Testis (tissue), 2 donors: ENCODE measurements at regions not wholly inside any gene's neighbourhood (a gene's known extent, or its start where the extent isn't known, plus 50 kb on each side); places are given as distances from the start of the nearest gene placed in this dataset.

Experiments used
- DNase-seq: peaks from one replicate; pipeline ENCODE4 v3.0.0-alpha.2; 2019
- H3K27ac ChIP-seq, 2 donors: fragments of 200-600 bp; sonication (generic); one replicate each; pipeline ENCODE4 v1.5.1; 2019
- H3K27me3 ChIP-seq: fragments of 200-600 bp; sonication (generic); one replicate; pipeline ENCODE4 v1.5.1; 2019
- H3K36me3 ChIP-seq: fragments of 200-600 bp; sonication (generic); one replicate; pipeline ENCODE4 v1.5.1; 2017; ENCODE audit warnings: low read depth; ENCODE audit errors: missing control alignments
- H3K4me1 ChIP-seq: fragments of 200-600 bp; sonication (generic); one replicate; pipeline ENCODE4 v1.5.1; 2019
- H3K4me3 ChIP-seq, 2 donors: fragments of 200-600 bp; sonication (generic); one replicate each; pipeline ENCODE4 v1.5.1; 2017 to 2019
- H3K9me3 ChIP-seq: fragments of 200-600 bp; sonication (generic); one replicate; pipeline ENCODE4 v1.5.1; 2017
- CTCF ChIP-seq, 3 experiments: fragments of 450-650 bp in 2 of 3; fragments of 200-600 bp in 1 of 3; sonication (generic) in 1 of 3; IDR thresholded peaks; one replicate each; pipeline ENCODE4 v1.5.1; 2016 to 2019; ENCODE audit warnings: antibody characterized with exemption in 3 of 3, mild to moderate bottlenecking in 2 of 3, moderate library complexity in 1 of 3
- POLR2A ChIP-seq: fragments of 450-650 bp; IDR thresholded peaks from one replicate; pipeline ENCODE4 v1.6.1; 2017; ENCODE audit warnings: antibody characterized with exemption, mild to moderate bottlenecking, moderate library complexity
- WGBS, 2 donors: methylation state at CpG; one replicate each; pipeline ENCODE4 v1.1.5; 2018; 5-methylcytosine and 5-hydroxymethylcytosine counted together
- intact Hi-C: fragments of 100-400 bp; cut with DNase I; formaldehyde crosslinking; loops from one replicate; pipeline ENCODE4 v1.15.1; 2023; ENCODE audit warnings: low total_unique reads

DNA sequence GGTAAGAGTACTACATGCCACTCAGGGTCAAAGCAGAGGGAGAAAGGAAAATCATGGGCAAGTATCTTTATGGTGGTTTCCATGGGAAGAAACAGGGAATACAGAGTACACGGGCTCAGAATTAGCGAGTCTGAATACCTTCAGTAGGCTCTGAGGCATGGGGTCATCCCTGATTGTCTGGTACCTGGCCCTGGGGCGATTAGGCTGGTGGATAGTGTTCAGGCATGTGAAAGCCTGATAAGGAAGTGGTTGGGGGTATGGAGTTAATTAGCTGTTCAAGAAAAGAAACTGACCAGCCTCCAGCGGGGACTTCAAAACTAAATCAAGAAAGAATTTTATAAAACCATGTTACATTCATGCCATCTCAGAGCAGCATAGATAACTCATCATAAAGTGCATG lies 518.8 kb downstream of the RAB28 start:
- H3K27ac ChIP-seq = no peak overlapping the region
- H3K36me3 ChIP-seq = no peaks in the 10 kb centered on the region
- H3K4me3 ChIP-seq = no peak overlapping the region
- no peaks in the 10 kb centered on the region for H3K4me1 ChIP-seq
- TF ChIP-seq CTCF (IDR thresholded peaks at IDR 0.05) = no peak
- intact Hi-C loops = no loop called here
- DNase-seq = no peak
- H3K9me3 ChIP-seq = no peaks in the 10 kb centered on the region
- no peaks in the 10 kb centered on the region for H3K27me3 ChIP-seq
- WGBS, 2 donors = 47 to 57% methylated on average over 4 of the region's 4 CpGs

- Histone ChIP-seq H3K27ac (no peak overlapping the region), H3K9me3 (no peaks in the 10 kb centered on the region), H3K36me3 (no peaks in the 10 kb centered on the region), H3K4me1 (no peaks in the 10 kb centered on the region), H3K4me3 (no peak overlapping the region), H3K27me3 (no peaks in the 10 kb centered on the region)
- TF ChIP-seq CTCF (IDR thresholded peaks at IDR 0.05) = no peak
- no peak for TF ChIP-seq POLR2A
- intact Hi-C loops = no loop called here
- 79 to 83% methylated on average over 1 of the region's 1 CpG for WGBS, 2 donors
- DNase-seq = no peak
Measured at GRCh38 chr4:12963912-12964311, 520.2 kb downstream of the RAB28 start.

DNA sequence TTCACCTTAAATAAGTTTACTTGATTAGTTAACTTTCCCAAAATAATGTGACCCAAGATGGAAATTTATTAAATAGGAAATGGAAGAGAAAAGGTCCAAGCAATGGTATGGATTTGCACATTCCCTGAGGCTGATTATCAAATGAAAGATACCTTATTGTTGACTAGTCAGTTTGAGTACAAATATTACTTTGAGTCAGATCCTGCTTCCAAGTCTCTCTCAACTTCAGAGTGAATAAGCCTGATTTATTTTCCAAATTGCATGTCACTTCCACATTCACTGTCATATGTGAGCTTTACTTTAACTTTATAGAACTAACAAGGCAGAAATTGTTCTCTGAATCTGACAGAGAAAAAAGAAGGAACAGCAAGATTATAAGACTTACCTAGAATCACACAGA lies 520.8 kb downstream of the RAB28 start:
- Histone ChIP-seq H3K27ac (no peak overlapping the region), H3K4me1 (no peaks in the 10 kb centered on the region), H3K36me3 (no peaks in the 10 kb centered on the region), H3K9me3 (no peaks in the 10 kb centered on the region), H3K4me3 (no peak overlapping the region), H3K27me3 (no peaks in the 10 kb centered on the region)
- no peak for DNase-seq
- intact Hi-C loops = no loop called here
- TF ChIP-seq POLR2A (no peak), CTCF (IDR thresholded peaks at IDR 0.05) (no peak)

GRCh38 chr4:12961713-12962112 lies 522.4 kb downstream of the RAB28 start:
- H3K4me1 ChIP-seq = no peaks in the 10 kb centered on the region
- no peak overlapping the region for H3K4me3 ChIP-seq
- intact Hi-C loops = no loop called here
- DNase-seq = no peak
- no peaks in the 10 kb centered on the region for H3K27me3 ChIP-seq
- WGBS, 2 donors = 71 to 75% methylated on average over 2 of the region's 2 CpGs
- TF ChIP-seq POLR2A = no peak
- TF ChIP-seq CTCF (IDR thresholded peaks at IDR 0.05) = no peak
- H3K27ac ChIP-seq = no peak overlapping the region
- H3K9me3 ChIP-seq = no peaks in the 10 kb centered on the region
- no peaks in the 10 kb centered on the region for H3K36me3 ChIP-seq

GRCh38 chr4:12958436-12958835 lies 525.7 kb downstream of the RAB28 start:
- Histone ChIP-seq H3K4me1 (no peaks in the 10 kb centered on the region), H3K9me3 (no peaks in the 10 kb centered on the region), H3K36me3 (no peaks in the 10 kb centered on the region), H3K27ac (no peak overlapping the region), H3K4me3 (no peak overlapping the region), H3K27me3 (no peaks in the 10 kb centered on the region)
- DNase-seq = no peak
- intact Hi-C loops = no loop called here
- TF ChIP-seq CTCF (IDR thresholded peaks at IDR 0.05) (no peak), POLR2A (no peak)
